PC-3 (cell line): ENCODE measurements at regions not wholly inside any gene's neighbourhood (a gene's known extent, or its start where the extent isn't known, plus 50 kb on each side); places are given as distances from the start of the nearest gene placed in this dataset.

ENCODE experiments used
- CTCF ChIP-seq: fragments of 300-600 bp; sonication (generic); conservative IDR thresholded peaks from 2 replicates; pipeline ENCODE4 v1.5.1; 2017; ENCODE audit warnings: antibody characterized with exemption, low read depth, mild to moderate bottlenecking, low read length
- EZH2 ChIP-seq: fragments of 300-600 bp; sonication (generic); IDR thresholded peaks from one replicate; pipeline ENCODE4 v1.6.1; 2017; ENCODE audit warnings: antibody characterized with exemption, mild to moderate bottlenecking, low read length; ENCODE audit not compliant: unreplicated experiment
- EZH2phosphoT487 ChIP-seq: fragments of 300-600 bp; sonication (generic); IDR thresholded peaks from 2 replicates; pipeline ENCODE4 v1.6.1; 2018; ENCODE audit warnings: mild to moderate bottlenecking, antibody characterized with exemption, low read length, borderline replicate concordance

- TF ChIP-seq CTCF (no peak), EZH2phosphoT487 (no peak), EZH2 (no peak)
These were observed 79.5 kb upstream of the GALNT9 start for GRCh38 chr12:132408626-132409494.
